HG02973 (cell line): ENCODE measurements at regions not wholly inside any gene's neighbourhood (a gene's known extent, or its start where the extent isn't known, plus 50 kb on each side); places are given as distances from the start of the nearest gene placed in this dataset.

Experiments used
- ATAC-seq: cut with Tn5 transposase; IDR thresholded peaks from one replicate; pipeline ENCODE4 v1.9.1; 2021; ENCODE audit warnings: moderate library complexity; ENCODE audit not compliant: unreplicated experiment

- no peak for ATAC-seq
Measured at GRCh38 chr3:72290859-72291638, 506.1 kb upstream of the PROK2 start.

- no peak for ATAC-seq
Measured at GRCh38 chr3:72289692-72290071, 504.7 kb upstream of the PROK2 start.

- ATAC-seq, result no peak
Measured at GRCh38 chr3:72288955-72289691, 504.2 kb upstream of the PROK2 start.

- ATAC-seq, result no peak
Measured at GRCh38 chr3:72287956-72288355, 503.0 kb upstream of the PROK2 start.

GRCh38 chr3:72285502-72285901, 500.6 kb upstream of the PROK2 start:
- ATAC-seq, result no peak

- no peak for ATAC-seq
Measured at GRCh38 chr3:72284471-72284870, 499.5 kb upstream of the PROK2 start.

GRCh38 chr3:72282918-72283317, 498.0 kb upstream of the PROK2 start:
- no peak for ATAC-seq

GRCh38 chr3:72281551-72281950, 496.6 kb upstream of the PROK2 start:
- ATAC-seq, result no peak

- no peak for ATAC-seq
Measured at GRCh38 chr3:72280876-72281275, 495.9 kb upstream of the PROK2 start.

- ATAC-seq, result no peak
Measured at GRCh38 chr3:72279631-72280041, 494.7 kb upstream of the PROK2 start.

GRCh38 chr3:72279068-72279604, 494.2 kb upstream of the PROK2 start:
- ATAC-seq, result no peak

GRCh38 chr3:72278349-72279067, 493.6 kb upstream of the PROK2 start:
- no peak for ATAC-seq

- no peak for ATAC-seq
Measured at GRCh38 chr3:72277710-72278109, 492.8 kb upstream of the PROK2 start.

GRCh38 chr3:72276806-72277205, 491.9 kb upstream of the PROK2 start:
- ATAC-seq, result no peak

GRCh38 chr3:72275331-72275751, 490.4 kb upstream of the PROK2 start:
- no peak for ATAC-seq

- no peak for ATAC-seq
Measured at GRCh38 chr3:72274493-72275330, 489.8 kb upstream of the PROK2 start.

GRCh38 chr3:72273615-72274014, 488.7 kb upstream of the PROK2 start:
- no peak for ATAC-seq

- no peak for ATAC-seq
Measured at GRCh38 chr3:72272356-72272755, 487.4 kb upstream of the PROK2 start.

GRCh38 chr3:72271923-72272322, 487.0 kb upstream of the PROK2 start:
- no peak for ATAC-seq

- ATAC-seq, result no peak
Measured at GRCh38 chr3:72271216-72271615, 486.3 kb upstream of the PROK2 start.

GRCh38 chr3:72270730-72271129, 485.8 kb upstream of the PROK2 start:
- no peak for ATAC-seq
